Ureter (tissue), 1 donor: ENCODE measurements at regions not wholly inside any gene's neighbourhood (a gene's known extent, or its start where the extent isn't known, plus 50 kb on each side); places are given as distances from the start of the nearest gene placed in this dataset.
"Not testable (repeated sequence)": the region's sequence is repeated elsewhere in the genome, so short reads cannot be mapped to it uniquely, and the experiment has no call there.

ENCODE experiments used
- DNase-seq: peaks from one replicate; pipeline ENCODE4 v3.0.0-alpha.2; 2020; ENCODE audit warnings: low spot score
- donor health status: DM: yes; HTN: yes; CAD: no.

DNA sequence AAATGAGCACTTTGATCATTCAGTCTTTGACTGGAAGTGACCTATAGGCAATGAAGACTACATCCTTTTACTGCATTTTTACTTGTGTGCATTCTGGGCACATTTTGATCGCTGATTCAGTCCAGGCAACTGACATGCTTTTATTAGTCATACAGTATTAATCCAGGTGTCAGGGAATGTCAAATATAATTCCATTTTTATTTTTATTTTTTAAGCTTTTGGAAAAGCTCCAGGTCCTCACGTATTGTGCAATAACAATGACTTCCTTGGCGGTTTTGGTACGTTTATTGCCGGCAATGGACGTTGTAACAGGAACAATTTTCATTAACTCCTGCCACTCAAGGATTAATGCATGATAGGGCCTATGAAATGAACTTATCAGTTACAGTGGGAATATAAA lies 302.6 kb upstream of the PTBP2 start:
- DNase-seq = no peak

DNA sequence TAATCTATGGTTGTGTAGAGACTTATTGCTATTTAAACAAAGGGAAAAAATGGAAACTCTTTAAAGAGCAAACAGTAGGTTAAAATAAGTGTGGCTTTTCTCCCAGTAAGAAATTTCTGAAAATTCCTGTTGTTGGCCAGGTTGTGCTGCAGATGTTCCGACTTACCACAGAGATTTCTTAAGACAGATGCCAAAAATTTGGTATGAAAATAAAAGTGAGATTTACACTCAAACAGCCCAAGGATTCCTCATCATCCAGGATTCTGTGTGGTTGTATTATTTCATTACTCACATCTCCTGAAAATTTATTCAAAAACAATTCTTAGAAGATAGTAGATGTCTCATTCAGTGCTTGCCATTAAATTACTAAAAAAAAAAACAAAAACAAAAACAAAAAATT lies 296.7 kb upstream of the PTBP2 start:
- no peak for DNase-seq

DNA sequence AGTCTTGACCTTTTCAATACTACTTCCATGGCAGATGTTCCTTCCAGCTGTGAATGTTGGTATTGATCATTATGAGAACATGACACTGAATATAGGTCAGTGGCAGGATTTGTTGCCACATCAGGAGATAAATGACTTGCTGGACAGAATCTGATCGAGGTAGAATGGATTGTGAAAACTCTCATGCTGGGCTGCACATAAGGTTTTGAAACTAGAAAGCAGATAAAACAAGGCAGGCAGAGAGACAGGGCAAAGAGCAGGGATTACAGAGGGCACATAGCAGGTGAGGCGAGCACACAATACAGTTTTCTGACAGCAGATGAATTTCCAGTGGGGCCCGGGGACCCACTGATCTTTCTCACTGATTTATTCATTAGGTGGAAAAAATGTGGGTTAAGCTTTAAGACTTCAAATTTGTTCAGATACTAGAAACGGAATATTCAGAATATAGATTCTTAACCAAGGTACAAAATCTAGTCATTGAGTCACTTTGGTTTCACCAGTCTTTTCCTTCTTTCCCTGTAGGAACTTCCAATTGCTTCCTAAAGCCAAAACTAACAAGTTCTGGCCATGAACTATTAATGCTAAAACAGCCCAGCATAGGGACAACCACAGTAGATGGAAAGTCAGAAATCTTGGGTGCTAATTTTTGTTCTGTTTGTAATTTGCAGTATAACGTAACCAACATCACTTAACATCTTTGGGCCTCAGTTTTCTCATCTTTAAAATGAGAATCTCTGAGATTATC lies 296.0 kb upstream of the PTBP2 start:
- no peak for DNase-seq

DNA sequence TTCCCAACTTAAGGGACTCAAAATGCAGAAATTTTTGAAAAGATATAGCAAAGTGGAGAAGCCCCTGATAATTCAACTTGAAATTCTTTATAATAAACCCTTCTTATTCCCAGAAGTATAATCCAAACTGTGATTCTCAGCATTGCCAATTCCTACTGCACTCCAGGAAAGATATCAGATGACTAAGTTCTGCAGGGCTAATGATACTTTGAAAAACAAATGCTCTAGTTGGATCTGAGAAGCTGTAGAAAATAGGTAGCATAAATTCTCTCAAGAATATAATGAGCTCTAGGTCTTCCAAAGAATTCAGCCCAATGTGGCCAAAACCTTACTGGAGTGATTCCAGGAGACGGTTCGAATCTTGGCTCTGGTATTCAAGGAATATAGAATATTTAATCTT lies 294.0 kb upstream of the PTBP2 start:
- no peak for DNase-seq

DNA sequence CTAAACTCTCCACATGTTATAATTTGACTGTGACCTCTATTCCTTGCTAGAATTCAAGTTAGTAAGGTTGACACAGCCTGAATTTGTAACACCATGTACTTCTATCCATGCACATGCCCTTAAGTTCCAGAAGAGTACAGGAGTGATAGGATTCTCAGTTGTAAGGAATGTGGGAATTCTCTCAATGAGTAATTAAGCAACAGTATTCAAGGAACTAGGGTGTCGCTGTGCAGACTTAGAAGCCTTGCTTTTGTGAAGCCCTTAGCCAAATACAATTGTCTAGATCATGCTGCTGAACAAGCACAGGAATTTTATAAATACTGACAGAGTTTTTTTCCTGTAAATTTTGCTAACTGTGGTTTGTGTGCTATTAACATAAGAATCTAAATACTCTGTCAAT lies 276.3 kb upstream of the PTBP2 start:
- no peak for DNase-seq

DNA sequence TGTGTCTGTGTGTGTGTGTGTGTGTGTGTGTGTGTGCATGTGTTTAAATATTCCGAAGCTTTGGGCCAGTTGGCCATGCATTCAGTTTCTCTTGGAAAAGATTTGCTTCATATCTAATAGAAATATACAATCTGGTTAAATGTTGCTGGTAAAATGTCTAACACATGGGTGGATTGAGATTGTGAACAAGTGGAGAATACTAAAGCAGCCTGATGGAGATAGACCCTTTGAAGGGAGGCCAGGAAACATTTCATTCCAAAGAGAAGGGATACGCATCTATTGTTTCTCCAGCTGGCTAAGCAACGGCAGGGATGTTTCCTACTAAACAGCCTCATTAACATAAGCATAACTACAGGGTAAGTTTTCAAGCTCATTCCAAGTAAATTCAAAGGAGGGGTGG lies 257.5 kb upstream of the PTBP2 start:
- no peak for DNase-seq

DNA sequence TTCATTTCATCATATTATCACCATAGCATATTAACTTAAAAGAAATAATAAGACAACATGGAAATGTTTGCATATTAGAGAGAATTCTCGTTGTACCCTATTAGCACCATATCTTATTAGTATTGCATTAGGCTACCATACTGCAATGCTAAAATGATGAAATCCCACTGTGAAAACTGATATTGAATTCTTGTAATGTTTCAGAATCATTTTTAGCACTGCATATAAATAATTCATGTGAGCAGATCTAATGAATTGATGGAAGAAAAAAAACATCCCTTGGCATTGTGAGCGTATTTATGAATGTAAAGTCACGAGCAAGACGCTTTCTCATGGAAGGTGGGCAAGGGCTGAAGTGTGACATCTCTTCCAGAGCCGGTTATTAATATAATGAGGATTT lies 257.1 kb upstream of the PTBP2 start:
- no peak for DNase-seq

DNA sequence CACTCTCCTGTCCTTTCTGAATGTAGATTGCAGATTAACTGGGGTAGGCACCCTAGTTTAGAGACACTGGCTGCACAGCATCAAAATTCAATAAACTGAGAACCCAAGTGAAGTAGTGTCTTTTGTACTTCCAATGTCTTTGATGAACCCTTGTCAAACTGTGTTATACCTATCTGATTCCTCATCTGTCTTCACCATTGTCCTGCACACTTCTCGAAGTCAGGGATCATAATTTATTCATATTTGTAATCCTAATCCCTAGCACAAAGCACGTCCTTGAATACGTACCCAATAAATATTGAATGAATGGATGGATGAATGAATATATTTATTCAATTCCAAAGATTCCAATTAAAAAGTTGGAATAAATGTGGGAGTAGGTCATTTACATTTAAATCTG lies 256.6 kb upstream of the PTBP2 start:
- no peak for DNase-seq

DNA sequence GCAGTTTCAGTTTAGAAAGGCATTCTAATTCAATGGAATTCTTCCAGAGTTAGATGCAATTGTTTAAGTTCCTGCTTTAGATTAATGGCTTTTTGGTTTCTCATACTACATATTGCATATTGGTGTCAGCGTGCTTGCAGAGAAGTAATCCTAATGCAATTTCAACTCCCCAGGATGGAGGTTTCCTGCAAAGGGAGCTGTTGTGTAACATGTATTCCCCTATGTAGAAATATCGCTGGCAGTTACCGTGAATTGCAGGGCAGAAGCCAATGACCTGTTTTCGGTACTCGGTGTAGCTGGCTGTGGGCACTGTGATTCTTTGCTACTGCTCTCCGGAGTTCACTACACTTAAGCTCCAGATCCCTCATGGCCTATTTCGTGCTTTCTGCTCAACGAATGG lies 256.1 kb upstream of the PTBP2 start:
- DNase-seq = no peak

DNA sequence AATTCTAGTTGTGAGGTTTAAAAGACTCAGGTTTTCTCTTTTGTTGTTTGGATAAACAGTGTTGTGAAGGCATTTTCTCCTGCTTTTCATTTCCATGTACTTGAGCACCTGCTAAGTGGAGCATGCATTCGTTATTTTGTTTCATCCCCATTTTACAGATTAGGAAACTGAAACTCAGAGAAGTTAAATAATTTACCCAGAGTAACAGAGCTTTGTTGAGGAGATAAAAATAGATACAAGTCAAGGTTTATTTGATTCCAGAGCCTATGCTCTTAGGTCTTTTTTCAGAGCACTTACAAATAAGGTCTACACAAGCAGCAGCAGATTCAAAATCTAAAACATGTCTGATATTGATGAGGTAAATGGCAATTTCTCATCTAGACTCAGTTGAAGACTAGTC lies 254.7 kb upstream of the PTBP2 start:
- DNase-seq = no peak

DNA sequence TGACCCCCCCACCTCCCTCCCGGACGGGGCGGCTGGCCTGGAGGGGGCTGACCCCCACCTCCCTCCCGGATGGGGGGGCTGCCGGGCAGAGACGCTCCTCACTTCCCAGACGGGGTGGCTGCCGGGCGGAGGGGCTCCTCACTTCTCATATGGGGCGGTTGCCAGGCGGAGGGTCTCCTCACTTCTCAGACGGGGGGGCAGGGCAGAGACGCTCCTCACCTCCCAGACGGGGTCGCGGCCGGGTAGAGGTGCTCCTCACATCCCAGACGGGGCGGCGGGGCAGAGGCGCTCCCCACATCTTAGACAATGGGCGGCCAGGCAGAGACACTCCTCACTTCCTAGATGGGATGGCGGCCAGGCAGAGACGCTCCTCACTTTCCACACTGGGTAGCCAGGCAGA lies 251.9 kb upstream of the PTBP2 start:
- not testable (repeated sequence) for DNase-seq

- DNase-seq = no peak
Measured at GRCh38 chr1:96472471-96472870, 249.1 kb upstream of the PTBP2 start.

- DNase-seq = no peak
Measured at GRCh38 chr1:96473791-96474434, 247.7 kb upstream of the PTBP2 start.

DNA sequence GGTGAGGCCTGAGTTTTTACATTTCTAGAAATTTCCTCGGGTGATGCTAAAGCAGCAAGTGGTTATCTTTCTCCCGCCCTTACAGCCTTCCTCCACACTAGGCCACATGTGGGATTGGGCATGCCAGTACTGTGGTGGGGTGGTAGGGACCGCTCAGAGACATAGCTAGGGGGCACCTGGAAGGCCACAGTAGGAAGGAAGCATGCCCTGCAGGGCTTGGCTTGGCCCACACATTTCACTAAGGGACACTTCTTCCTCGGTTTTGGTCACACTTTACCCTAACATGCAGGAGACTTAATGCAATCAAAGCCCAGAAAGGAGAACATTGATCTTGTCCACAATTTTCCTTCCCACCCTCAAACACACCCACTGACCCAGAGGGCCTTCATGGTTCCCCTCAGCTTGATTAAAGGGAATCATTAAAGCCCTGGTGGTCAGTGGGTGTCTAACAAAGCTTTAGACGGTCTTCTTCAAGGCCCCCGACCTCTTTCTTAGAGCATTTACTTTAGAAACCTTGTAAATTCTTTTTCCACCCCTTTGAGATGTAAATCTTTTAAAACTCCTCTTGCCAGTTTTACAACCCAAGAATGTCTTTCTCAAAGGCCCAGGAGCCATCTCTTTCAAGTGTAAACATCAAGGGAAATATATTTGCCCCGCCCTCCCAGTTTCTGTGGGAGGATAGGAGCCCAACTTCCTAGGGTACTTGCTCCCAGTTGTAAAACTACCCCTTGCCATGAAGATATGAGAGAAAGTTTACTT lies 246.4 kb upstream of the PTBP2 start:
- no peak for DNase-seq

GRCh38 chr1:96475903-96476302 lies 245.7 kb upstream of the PTBP2 start:
- DNase-seq = no peak

DNA sequence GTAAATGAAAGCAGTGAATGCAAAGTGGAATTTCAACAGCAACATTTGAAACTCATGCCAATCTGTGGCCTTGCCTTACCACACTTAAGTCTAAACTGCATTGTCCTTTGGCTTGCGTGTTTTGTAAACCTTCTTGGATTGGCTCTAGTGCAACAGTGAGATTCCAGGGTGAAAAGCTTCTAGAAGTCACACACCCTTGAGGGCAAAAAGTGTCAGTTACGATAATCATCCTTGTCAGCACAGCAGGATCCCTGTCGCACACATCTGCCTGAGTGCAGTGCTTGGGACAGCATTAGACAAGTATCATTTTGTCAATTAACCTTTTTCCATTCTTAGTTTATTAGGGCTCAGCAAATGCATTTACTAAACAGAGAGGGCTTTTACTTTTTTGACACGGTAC lies 243.4 kb upstream of the PTBP2 start:
- no peak for DNase-seq

DNA sequence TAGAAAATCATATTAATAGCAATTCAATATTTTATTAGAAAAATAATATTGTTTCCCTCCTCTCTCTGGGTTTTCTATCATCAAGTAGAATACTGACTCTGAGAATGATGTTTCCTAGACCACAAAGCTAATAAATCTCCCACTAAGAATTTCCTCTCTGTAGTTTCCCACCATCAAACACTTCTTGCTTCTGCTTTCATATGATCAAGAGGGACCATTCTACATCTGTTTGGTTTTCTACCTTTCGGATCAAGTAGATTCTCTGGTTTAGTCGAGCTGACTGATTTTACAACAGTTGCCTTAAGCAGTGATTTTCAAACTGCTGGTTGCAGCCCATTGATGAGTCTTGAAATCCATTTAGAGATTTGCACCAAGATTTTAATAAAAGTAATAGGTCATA lies 240.2 kb upstream of the PTBP2 start:
- no peak for DNase-seq

DNA sequence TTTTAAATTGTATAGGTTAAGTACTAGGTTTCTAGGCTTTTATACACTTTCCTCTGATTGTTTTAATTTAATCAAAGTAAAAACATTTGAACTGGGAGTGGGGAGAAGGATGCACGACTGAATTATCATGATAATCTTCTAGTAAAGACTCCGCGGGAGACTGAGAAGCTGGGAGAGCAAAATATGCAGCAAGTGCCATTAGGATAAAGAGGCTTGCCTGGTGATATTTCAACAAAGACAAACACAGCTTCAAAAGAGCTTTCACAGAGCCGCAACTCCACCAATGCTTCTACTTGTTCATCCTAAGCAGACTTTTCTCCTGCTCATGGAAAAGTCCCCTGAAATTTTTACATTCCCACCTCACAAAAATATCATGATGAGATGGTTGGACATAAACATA lies 239.0 kb upstream of the PTBP2 start:
- no peak for DNase-seq

DNA sequence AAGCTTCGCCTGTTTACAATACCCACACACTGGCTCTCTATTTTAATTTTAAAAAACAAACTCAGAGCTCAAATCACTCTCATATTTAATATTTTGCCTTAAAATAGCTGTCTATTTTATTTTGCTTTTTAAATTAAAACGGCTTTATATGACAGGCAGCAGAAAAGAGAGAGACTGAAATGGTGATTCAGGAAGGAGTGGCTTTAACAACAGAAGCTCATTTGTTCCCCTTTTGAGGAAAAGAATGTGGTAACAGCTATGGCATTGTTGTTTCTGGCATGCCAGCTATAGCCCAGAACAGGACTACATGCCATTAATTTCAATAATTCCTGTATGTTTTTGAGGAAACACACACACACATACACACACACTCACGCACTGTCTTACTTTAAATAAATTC lies 234.2 kb upstream of the PTBP2 start:
- DNase-seq = no peak

DNA sequence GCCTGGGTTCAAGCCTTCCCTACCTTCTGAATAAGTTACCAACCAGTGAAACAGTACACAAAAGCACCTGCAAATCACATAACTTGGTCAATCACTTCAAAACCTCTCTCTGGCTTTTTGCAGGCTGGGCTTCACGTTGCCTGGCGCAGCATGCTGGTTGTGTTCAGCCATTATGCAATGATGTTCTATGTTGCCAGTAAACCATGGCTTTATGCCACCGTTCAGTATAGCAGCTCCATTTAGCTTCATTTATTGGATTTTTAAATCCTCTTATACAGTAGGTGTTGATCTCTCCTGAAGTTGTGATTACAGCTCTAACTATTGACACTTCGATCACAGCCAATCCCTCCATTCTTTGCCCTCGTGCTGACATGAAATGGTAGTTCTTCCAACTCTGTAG lies 233.6 kb upstream of the PTBP2 start:
- DNase-seq = no peak

DNA sequence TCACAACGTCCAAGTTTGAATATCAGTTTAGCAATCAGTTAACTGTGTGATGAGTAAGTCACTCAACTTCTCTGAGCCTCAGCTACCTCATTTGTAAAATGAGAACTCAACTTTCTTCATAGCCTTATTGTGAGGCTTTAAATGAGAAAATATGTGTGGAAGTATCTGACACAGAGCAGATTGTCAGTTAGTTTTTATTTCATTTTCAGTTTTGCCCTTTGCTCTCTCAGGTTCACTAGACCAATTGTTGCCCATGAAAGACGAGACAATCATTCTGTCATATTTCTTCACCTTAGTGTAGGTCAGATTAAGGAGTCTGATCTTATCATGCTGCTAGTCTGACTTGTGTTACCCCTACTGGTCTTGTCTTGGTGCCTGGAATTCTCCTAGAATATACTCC lies 232.8 kb upstream of the PTBP2 start:
- no peak for DNase-seq

DNA sequence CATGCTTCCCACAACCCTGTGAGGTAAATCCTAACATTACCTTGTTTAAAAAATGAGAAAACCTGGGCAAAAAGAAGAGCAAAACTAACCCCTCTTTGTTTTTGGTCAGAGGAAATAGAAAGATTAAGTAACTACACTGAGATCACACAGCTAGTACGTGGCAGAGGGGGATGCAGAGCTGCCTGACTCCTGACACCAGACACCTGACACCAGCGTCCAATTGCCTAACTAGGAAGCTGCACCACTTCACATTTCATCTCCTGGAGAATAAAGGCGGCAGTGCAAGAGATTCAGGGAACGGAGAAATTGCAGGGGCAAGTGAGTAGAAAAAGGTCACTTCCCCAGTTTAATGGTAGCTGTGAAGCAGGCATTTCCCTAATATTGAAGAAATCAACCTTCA lies 229.3 kb upstream of the PTBP2 start:
- no peak for DNase-seq

GRCh38 chr1:96498744-96499340 lies 222.7 kb upstream of the PTBP2 start:
- DNase-seq = no peak
